Lower lobe of right lung (tissue), 2 donors: ENCODE measurements at regions not wholly inside any gene's neighbourhood (a gene's known extent, or its start where the extent isn't known, plus 50 kb on each side); places are given as distances from the start of the nearest gene placed in this dataset.
A peak's percentile ranks its signal among the peaks of the same experiment; 100 is the strongest.

Source experiments
- ATAC-seq, 2 donors: fragments of 200-7000 bp; cut with Tn5 transposase; one replicate each; pipeline ENCODE4 v1.9.1; 2020 to 2022; ENCODE audit warnings: mild to moderate bottlenecking in 2 of 2, moderate library complexity in 2 of 2
- DNase-seq: peaks from one replicate; pipeline ENCODE4 v3.0.0-alpha.2; 2020
- H3K27ac ChIP-seq: fragments of 200-600 bp; one replicate; pipeline ENCODE4 v1.8.0; 2022
- H3K27me3 ChIP-seq: fragments of 200-600 bp; one replicate; pipeline ENCODE4 v1.8.0; 2022; ENCODE audit warnings: low read depth
- H3K36me3 ChIP-seq: fragments of 200-600 bp; one replicate; pipeline ENCODE4 v1.8.0; 2022; ENCODE audit warnings: mild to moderate bottlenecking
- H3K4me1 ChIP-seq: fragments of 200-600 bp; one replicate; pipeline ENCODE4 v1.8.0; 2022
- H3K4me3 ChIP-seq: fragments of 200-600 bp; one replicate; pipeline ENCODE4 v1.8.0; 2022; ENCODE audit warnings: mild to moderate bottlenecking
- H3K9me3 ChIP-seq: fragments of 200-600 bp; one replicate; pipeline ENCODE4 v1.8.0; 2022
- intact Hi-C: fragments of 100-400 bp; cut with DNase I; formaldehyde crosslinking; loops from one replicate; pipeline ENCODE4 v1.11.0; 2022
- TF ChIP-seq, protein P1 (sequence below): fragments of 200-600 bp; IDR thresholded peaks from one replicate; pipeline ENCODE4 v1.8.0; 2022; ENCODE audit warnings: antibody characterized with exemption, mild to moderate bottlenecking
- donor health status: DM: no; HTN: yes; CAD: no; lungs with severe emphysema.

DNA sequence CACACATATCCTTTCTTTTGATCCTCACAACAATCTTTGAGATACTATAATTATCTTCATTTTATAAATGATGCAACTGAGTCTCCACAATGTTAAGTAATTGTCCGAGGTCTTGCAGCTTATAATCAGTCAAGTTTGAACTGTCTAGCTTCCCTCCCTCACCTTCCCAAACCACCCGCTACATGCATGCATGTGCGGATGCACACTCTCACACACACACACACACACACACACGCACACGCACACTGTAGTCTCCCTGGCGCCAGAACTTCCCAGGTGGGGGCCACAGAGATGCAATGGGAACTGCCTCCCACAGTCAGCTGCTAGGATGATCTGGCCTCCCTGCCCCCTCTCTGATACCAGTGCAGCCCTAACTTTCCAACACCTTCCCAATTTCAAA is 501.3 kb downstream of the BUD13 start:
- Histone ChIP-seq H3K4me1 (peaks cover 1% of the 10 kb centered on the region), H3K9me3 (no peaks in the 10 kb centered on the region), H3K27me3 (no peaks in the 10 kb centered on the region), H3K36me3 (no peaks in the 10 kb centered on the region), H3K4me3 (no peak overlapping the region), H3K27ac (no peak overlapping the region)
- no peak for DNase-seq
- intact Hi-C loops = no loop called here
- TF ChIP-seq, protein P1, sequence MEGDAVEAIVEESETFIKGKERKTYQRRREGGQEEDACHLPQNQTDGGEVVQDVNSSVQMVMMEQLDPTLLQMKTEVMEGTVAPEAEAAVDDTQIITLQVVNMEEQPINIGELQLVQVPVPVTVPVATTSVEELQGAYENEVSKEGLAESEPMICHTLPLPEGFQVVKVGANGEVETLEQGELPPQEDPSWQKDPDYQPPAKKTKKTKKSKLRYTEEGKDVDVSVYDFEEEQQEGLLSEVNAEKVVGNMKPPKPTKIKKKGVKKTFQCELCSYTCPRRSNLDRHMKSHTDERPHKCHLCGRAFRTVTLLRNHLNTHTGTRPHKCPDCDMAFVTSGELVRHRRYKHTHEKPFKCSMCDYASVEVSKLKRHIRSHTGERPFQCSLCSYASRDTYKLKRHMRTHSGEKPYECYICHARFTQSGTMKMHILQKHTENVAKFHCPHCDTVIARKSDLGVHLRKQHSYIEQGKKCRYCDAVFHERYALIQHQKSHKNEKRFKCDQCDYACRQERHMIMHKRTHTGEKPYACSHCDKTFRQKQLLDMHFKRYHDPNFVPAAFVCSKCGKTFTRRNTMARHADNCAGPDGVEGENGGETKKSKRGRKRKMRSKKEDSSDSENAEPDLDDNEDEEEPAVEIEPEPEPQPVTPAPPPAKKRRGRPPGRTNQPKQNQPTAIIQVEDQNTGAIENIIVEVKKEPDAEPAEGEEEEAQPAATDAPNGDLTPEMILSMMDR = no peak
- ATAC-seq = no peak

DNA sequence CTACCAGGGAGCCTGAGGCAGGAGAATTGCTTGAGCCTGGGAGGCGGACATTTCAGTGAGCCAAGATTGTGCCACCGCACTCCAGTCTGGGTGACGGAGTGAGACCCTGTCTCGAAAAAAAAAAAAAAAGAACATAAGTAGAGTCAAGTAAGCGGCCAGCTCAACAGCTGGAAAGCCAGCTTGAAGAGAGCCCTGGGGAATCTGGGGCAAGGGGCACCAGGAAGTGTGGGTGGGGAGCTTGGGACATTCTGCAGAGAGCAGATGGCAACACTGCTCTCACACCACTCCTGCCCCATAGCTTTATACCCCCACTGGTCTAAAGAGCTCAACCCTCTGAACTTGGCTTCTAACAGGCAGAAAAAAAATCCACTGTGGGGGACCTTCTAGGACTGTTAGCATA is 505.6 kb downstream of the BUD13 start:
- H3K4me3 ChIP-seq = no peak overlapping the region
- H3K36me3 ChIP-seq = no peaks in the 10 kb centered on the region
- DNase-seq (peak; percentile 51), ATAC-seq (no peak)
- H3K9me3 ChIP-seq = no peaks in the 10 kb centered on the region
- H3K27ac ChIP-seq = no peak overlapping the region
- intact Hi-C loops = no loop called here
- TF ChIP-seq, protein P1 = no peak
- H3K27me3 ChIP-seq = peaks cover 2% of the 10 kb centered on the region
- H3K4me1 ChIP-seq = no peaks in the 10 kb centered on the region

DNA sequence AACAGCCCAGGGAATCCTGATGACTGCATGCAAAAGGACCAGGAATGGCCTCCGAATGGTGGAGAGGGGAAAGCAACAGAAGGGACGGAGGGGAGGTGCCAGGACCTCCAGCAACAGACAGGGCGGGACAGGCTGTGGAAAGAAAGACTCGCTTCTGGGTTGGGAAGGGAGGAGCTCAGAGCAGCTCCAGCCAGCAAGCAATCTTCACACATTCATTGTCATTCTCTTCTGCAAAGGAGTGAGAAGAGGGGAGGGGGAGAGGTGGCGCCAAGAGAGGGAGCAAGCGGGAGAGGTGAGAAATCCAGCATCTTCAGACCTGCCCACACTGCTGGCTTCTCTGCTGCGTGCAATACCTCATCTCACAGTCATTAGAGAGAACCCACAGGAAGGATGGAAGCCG is 509.0 kb downstream of the BUD13 start:
- TF ChIP-seq, protein P1 = no peak
- ATAC-seq (no peak), DNase-seq (no peak)
- no peak overlapping the region for H3K27ac ChIP-seq
- no peak overlapping the region for H3K4me3 ChIP-seq
- no peaks in the 10 kb centered on the region for H3K36me3 ChIP-seq
- H3K9me3 ChIP-seq = no peaks in the 10 kb centered on the region
- intact Hi-C loops = no loop called here
- no peaks in the 10 kb centered on the region for H3K4me1 ChIP-seq
- peaks cover 10% of the 10 kb centered on the region for H3K27me3 ChIP-seq

DNA sequence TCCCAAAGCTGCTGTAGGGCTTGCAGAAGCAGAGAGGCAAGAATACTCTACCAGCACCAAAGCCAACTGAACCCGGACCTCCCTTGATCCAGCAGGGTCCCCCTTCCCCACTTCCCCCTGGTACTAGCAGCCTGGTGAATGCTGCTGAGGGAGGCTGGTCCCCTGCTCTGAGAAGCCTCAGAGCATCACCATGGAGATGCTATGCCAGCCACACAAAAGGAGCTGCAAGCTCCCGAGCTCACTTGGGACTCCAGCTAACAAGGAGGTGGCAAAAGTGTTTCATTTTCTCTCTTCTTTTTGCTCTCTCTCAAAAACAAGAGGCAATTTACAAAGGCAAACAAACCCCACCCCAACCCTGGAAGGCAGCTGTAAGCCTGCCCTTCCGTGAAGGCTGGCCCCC is 509.8 kb downstream of the BUD13 start:
- intact Hi-C loops = no loop called here
- ATAC-seq = no peak

DNA sequence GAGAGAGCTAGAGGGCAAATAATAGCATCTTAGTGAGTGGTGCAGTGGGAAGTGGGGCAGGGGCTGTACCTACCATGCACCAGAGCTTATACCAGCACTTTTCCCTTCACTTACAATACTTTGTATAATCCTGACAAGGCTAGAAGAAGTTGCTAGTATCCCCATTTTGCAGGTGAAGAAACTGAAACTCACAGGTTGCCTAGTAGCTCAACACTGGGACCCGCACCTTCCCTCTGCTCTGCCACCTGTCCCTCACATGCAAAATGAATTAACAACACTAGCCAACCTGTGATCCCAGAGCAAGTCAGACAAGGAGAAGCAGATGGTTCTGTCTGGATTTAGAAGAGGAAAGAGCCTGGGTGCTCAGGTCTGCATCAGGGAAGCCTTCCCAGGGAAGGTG is 510.4 kb downstream of the BUD13 start:
- no peaks in the 10 kb centered on the region for H3K36me3 ChIP-seq
- no peak overlapping the region for H3K4me3 ChIP-seq
- intact Hi-C loops = no loop called here
- ATAC-seq = no peak
- H3K4me1 ChIP-seq = no peaks in the 10 kb centered on the region
- TF ChIP-seq, protein P1 = no peak
- no peak for DNase-seq
- H3K9me3 ChIP-seq = no peaks in the 10 kb centered on the region
- H3K27me3 ChIP-seq = peaks cover 18% of the 10 kb centered on the region
- H3K27ac ChIP-seq = no peak overlapping the region

More for the DNA sequence above, 509.8 kb downstream of the BUD13 start:
- TF ChIP-seq, protein P1 = no peak
- H3K27me3 ChIP-seq = peaks cover 17% of the 10 kb centered on the region
- DNase-seq = no peak
- H3K27ac ChIP-seq = no peak overlapping the region
- H3K4me3 ChIP-seq = no peak overlapping the region
- H3K9me3 ChIP-seq = no peaks in the 10 kb centered on the region
- H3K4me1 ChIP-seq = no peaks in the 10 kb centered on the region
- no peaks in the 10 kb centered on the region for H3K36me3 ChIP-seq

DNA sequence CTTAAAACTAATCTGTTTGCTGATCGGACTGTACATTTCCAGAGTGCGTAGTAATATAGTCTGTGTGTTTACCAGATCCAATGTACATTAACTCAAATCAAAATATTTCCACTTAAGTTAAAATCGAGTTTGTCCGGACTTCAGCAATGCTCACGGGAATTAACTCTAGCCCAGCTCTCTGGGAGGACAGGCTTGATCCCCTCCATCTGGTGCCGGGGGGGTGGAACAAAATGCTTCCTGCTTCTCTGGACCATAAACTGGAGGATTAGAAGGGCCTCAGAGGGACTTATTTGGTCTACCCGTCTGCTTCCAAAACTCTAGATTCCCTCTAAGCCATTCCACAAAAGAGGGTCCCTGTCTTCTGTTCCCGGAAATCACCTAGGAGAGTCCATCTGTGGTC is 511.2 kb downstream of the BUD13 start:
- H3K9me3 ChIP-seq = no peaks in the 10 kb centered on the region
- no peaks in the 10 kb centered on the region for H3K4me1 ChIP-seq
- peaks cover 18% of the 10 kb centered on the region for H3K27me3 ChIP-seq
- intact Hi-C loops = no loop called here
- DNase-seq = no peak
- H3K27ac ChIP-seq = no peak overlapping the region
- ATAC-seq = no peak
- TF ChIP-seq, protein P1 = no peak
- H3K36me3 ChIP-seq = no peaks in the 10 kb centered on the region
- no peak overlapping the region for H3K4me3 ChIP-seq
